ENCODE measurements at regions not wholly inside any gene's neighbourhood (a gene's known extent, or its start where the extent isn't known, plus 50 kb on each side); places are given as distances from the start of the nearest gene placed in this dataset.

DNA sequence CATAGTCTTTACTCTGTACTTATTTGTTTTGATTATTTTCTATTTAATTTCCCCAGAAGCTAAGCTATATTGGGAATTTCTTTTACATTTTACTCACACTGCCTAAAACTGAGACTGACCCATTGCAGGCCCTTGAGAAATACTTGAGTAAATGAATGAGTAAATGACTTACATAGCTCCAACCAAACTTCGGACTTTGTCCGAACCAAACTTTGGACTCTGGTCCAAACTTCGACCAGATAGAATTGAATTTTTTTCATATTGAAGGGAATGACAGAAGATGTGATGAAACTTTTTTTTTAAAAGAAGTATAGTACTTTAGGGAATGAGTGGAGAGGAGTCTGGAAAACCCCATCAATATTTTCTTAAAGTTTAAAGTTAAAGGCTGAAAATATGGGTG, 75.6 kb upstream of the MYRIP start:
- H3K27me3 ChIP-seq (ENCODE audit: control insufficient read depth in 2 of 2, insufficient read depth in 2 of 2, low read length in 2 of 2): peaks cover 0 to 2% of the 10 kb centered on the region in 2 experiments; a peak in 1 of 5 replicates
- H3K9ac ChIP-seq (ENCODE audit: insufficient read depth in 1 of 2, low read depth in 2 of 2, low read length in 2 of 2): no peak overlapping the region
- no peak overlapping the region for H3K4me2 ChIP-seq (ENCODE audit: insufficient read depth, low read length)
- DNase-seq (ENCODE audit: extremely low read depth in 1 of 4, low spot score in 3 of 4) (no peak), FAIRE-seq (no peak), ATAC-seq (no peak)
- H4K20me1 ChIP-seq (replicated peaks; ENCODE audit: control insufficient read depth, insufficient read depth, low read length): no peaks in the 10 kb centered on the region
- ChIA-PET POLR2A (interaction anchor here (1.0 to 1.2 kb wide), 2 partner anchors 9 to 24 kb away, joined by 3 read pairs; no protein-coding TSS in a partner anchor), CTCF (ENCODE audit: low intra/inter-chr PET ratio) (no interaction called here)
- WGBS (ENCODE audit: insufficient coverage, low coverage, missing lambda C conversion rate): 2% methylated on average over 3 of the region's 3 CpGs
- no peak overlapping the region for H2AFZ ChIP-seq (ENCODE audit: low read depth, low read length)
- no TSS peak for BruUV-seq (replicated peaks)
- no peaks in the 10 kb centered on the region for H3K4me1 ChIP-seq (replicated peaks in 1 of 2; ENCODE audit: control insufficient read depth in 2 of 2, insufficient read depth in 2 of 2, low read length in 2 of 2)
- H3K36me3 ChIP-seq (ENCODE audit: control insufficient read depth, insufficient read depth, low read length): no peaks in the 10 kb centered on the region
- H3K9me3 ChIP-seq (replicated peaks; ENCODE audit: control insufficient read depth, insufficient read depth, low read depth, low read length): no peaks in the 10 kb centered on the region
- no peak overlapping the region for H3K27ac ChIP-seq (ENCODE audit: extremely low read depth, low read depth, low read length)
- no peak overlapping the region for H3K4me3 ChIP-seq
- intact Hi-C loops (cut with micrococcal nuclease): no loop called here
- no peaks in the 10 kb centered on the region for H3K79me2 ChIP-seq (ENCODE audit: control insufficient read depth, insufficient read depth, low read length)
- in situ Hi-C loops (cut with MboI): no loop called here
- H3K9me1 ChIP-seq (ENCODE audit: control insufficient read depth, insufficient read depth, low read length): no peaks in the 10 kb centered on the region
- TF ChIP-seq SREBF2 (CRISPR knock-in tag; IDR thresholded peaks at IDR 0.05) (no peak), ZFP1 (CRISPR knock-in tag; IDR thresholded peaks at IDR 0.05) (no peak), ETV5 (CRISPR knock-in tag; IDR thresholded peaks at IDR 0.05; ENCODE audit: low read depth) (no peak), MIER1 (IDR thresholded peaks at IDR 0.05; ENCODE audit: low read depth) (no peak), ZNF830 (CRISPR knock-in tag; IDR thresholded peaks at IDR 0.05) (no peak), TBP (optimal IDR thresholded peaks at IDR 0.05; ENCODE audit: low read depth, low read length) (no peak), NBN (IDR thresholded peaks at IDR 0.05; ENCODE audit: low read depth) (no peak), U2AF2 (optimal IDR thresholded peaks at IDR 0.05; ENCODE audit: low read depth, low read length) (no peak), ZC3H11A (IDR thresholded peaks at IDR 0.05; ENCODE audit: low read depth, low read length) (no peak), GATA2 (CRISPR knock-in tag; IDR thresholded peaks at IDR 0.05) (no peak), GABPB2 (CRISPR knock-in tag; conservative IDR thresholded peaks at IDR 0.05) (no peak), FOXO4 (CRISPR knock-in tag; IDR thresholded peaks at IDR 0.05) (no peak), CHCHD3 (CRISPR knock-in tag; IDR thresholded peaks at IDR 0.05) (no peak), SNIP1 (IDR thresholded peaks at IDR 0.05; ENCODE audit: low read depth) (no peak), ZNF717 (CRISPR knock-in tag; IDR thresholded peaks at IDR 0.05) (no peak)

Measured in K562 (cell line).